ENCODE measurements at regions not wholly inside any gene's neighbourhood (a gene's known extent, or its start where the extent isn't known, plus 50 kb on each side); places are given as distances from the start of the nearest gene placed in this dataset.

DNA sequence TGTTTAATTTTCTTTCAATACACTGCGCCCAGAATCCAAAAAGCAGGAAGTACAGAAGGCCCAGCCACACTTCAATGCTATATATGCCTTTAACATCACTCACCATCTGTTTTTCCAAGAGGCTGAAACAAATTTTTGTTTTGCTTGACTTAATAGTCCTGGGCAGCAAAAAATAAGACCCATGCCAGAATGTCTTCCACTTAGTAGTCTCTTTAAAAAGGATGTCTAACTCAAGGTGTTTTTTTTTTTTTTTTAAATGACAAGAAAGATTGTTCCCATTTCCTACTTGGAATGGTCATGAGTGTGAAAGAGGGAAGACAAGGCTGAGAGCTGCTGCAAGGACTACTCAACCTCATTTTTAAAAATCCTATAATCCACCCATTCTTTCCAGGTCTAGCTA is 590.3 kb upstream of the SGO1 start:
- no peak overlapping the region for H3K4me3 ChIP-seq (ENCODE audit: insufficient read depth, low read depth, low read length)
- no peak overlapping the region for H2BK20ac ChIP-seq (ENCODE audit: low read depth, low read length)
- in situ Hi-C loops (cut with MboI; ENCODE audit: low sequenced_read_pairs) (no loop called here), dilution Hi-C loops (cut with HindIII; ENCODE audit: low sequenced_read_pairs, unreplicated experiment) (no loop called here), intact Hi-C loops (cut with micrococcal nuclease) (no loop called here)
- BruUV-seq (replicated peaks): no TSS peak
- no peaks in the 10 kb centered on the region for H3K27me3 ChIP-seq (ENCODE audit: control insufficient read depth, insufficient read depth, low read length)
- no peaks in the 10 kb centered on the region for H3K9me1 ChIP-seq (ENCODE audit: insufficient read depth, low read length)
- no peak overlapping the region for H3K27ac ChIP-seq (ENCODE audit: insufficient read depth, low read length)
- no peak overlapping the region for H2BK120ac ChIP-seq (ENCODE audit: low read depth, low read length)
- no CpG with 5 or more reads among the region's 1 CpG for WGBS, 2 experiments (ENCODE audit: extremely low coverage in 2 of 2, insufficient read length in 1 of 2)
- H4K8ac ChIP-seq (ENCODE audit: low read depth in 2 of 2, low read length in 2 of 2): no peak overlapping the region
- no peak overlapping the region for H2AFZ ChIP-seq (replicated peaks; ENCODE audit: low read length, poor library complexity)
- TF ChIP-seq RAD21 (IDR thresholded peaks at IDR 0.05; ENCODE audit: low read length) (no peak), MXI1 (IDR thresholded peaks at IDR 0.05; ENCODE audit: borderline replicate concordance, low read depth, low read length) (no peak), NFE2L2 (IDR thresholded peaks at IDR 0.05; ENCODE audit: low read depth, low read length) (no peak), BHLHE40 (IDR thresholded peaks at IDR 0.05; ENCODE audit: low read depth, low read length) (no peak), RCOR1 (IDR thresholded peaks at IDR 0.05; ENCODE audit: insufficient replicate concordance, low read length) (no peak), CEBPB (IDR thresholded peaks at IDR 0.05; ENCODE audit: low read depth, low read length) (no peak), MAZ (IDR thresholded peaks at IDR 0.05; ENCODE audit: borderline replicate concordance, low read depth, low read length) (no peak), MAFK (IDR thresholded peaks at IDR 0.05; ENCODE audit: low read depth, low read length) (no peak), RFX5 (IDR thresholded peaks at IDR 0.05; ENCODE audit: low read depth, low read length) (no peak), CHD1 (IDR thresholded peaks at IDR 0.05; ENCODE audit: low read depth, low read length) (no peak)
- TF ChIP-seq, protein P1, sequence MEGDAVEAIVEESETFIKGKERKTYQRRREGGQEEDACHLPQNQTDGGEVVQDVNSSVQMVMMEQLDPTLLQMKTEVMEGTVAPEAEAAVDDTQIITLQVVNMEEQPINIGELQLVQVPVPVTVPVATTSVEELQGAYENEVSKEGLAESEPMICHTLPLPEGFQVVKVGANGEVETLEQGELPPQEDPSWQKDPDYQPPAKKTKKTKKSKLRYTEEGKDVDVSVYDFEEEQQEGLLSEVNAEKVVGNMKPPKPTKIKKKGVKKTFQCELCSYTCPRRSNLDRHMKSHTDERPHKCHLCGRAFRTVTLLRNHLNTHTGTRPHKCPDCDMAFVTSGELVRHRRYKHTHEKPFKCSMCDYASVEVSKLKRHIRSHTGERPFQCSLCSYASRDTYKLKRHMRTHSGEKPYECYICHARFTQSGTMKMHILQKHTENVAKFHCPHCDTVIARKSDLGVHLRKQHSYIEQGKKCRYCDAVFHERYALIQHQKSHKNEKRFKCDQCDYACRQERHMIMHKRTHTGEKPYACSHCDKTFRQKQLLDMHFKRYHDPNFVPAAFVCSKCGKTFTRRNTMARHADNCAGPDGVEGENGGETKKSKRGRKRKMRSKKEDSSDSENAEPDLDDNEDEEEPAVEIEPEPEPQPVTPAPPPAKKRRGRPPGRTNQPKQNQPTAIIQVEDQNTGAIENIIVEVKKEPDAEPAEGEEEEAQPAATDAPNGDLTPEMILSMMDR (conservative IDR thresholded peaks at IDR 0.05; ENCODE audit: low read depth, low read length): no peak
- TF ChIP-seq, protein P2, sequence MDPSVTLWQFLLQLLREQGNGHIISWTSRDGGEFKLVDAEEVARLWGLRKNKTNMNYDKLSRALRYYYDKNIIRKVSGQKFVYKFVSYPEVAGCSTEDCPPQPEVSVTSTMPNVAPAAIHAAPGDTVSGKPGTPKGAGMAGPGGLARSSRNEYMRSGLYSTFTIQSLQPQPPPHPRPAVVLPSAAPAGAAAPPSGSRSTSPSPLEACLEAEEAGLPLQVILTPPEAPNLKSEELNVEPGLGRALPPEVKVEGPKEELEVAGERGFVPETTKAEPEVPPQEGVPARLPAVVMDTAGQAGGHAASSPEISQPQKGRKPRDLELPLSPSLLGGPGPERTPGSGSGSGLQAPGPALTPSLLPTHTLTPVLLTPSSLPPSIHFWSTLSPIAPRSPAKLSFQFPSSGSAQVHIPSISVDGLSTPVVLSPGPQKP (IDR thresholded peaks at IDR 0.05; ENCODE audit: borderline replicate concordance, low read depth, low read length): no peak
- TF ChIP-seq, protein P3, sequence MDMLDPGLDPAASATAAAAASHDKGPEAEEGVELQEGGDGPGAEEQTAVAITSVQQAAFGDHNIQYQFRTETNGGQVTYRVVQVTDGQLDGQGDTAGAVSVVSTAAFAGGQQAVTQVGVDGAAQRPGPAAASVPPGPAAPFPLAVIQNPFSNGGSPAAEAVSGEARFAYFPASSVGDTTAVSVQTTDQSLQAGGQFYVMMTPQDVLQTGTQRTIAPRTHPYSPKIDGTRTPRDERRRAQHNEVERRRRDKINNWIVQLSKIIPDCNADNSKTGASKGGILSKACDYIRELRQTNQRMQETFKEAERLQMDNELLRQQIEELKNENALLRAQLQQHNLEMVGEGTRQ (IDR thresholded peaks at IDR 0.05; ENCODE audit: low read depth, low read length): no peak
- no peaks in the 10 kb centered on the region for H3K79me1 ChIP-seq (ENCODE audit: low read depth in 1 of 2, low read length in 2 of 2)
- no peaks in the 10 kb centered on the region for H4K20me1 ChIP-seq (ENCODE audit: insufficient read depth, low read length)
- H2BK5ac ChIP-seq (ENCODE audit: low read depth, low read length, poor library complexity, severe bottlenecking): no peak overlapping the region
- H3K9ac ChIP-seq (ENCODE audit: low read depth, low read length): no peak overlapping the region
- DNase-seq (no peak), ATAC-seq (ENCODE audit: low read depth) (no peak)
- no peak overlapping the region for H4K5ac ChIP-seq (ENCODE audit: low read depth, low read length)
- no peak overlapping the region for H3K18ac ChIP-seq (ENCODE audit: low read depth, low read length)
- peaks cover 10% of the 10 kb centered on the region for H3K9me3 ChIP-seq (ENCODE audit: control insufficient read depth, insufficient read depth, low read length)
- H3K4me2 ChIP-seq (ENCODE audit: low read depth, low read length): no peak overlapping the region
- no peak overlapping the region for H2BK15ac ChIP-seq (ENCODE audit: low read depth, low read length)
- ChIA-PET POLR2A (ENCODE audit: unreplicated experiment) (no interaction called here), CTCF (no interaction called here)
- no peaks in the 10 kb centered on the region for H3K36me3 ChIP-seq (ENCODE audit: control insufficient read depth, insufficient read depth, low read length)
- H2AK9ac ChIP-seq (replicated peaks; ENCODE audit: low read depth, low read length, poor library complexity): no peak overlapping the region
- no peak overlapping the region for H3K4ac ChIP-seq (ENCODE audit: low read depth, low read length)
- no peak overlapping the region for H2AK5ac ChIP-seq (ENCODE audit: low read depth, low read length)
- H4K91ac ChIP-seq (ENCODE audit: insufficient read depth, low read depth, low read length): no peak overlapping the region
- no peaks in the 10 kb centered on the region for H3K4me1 ChIP-seq (ENCODE audit: control insufficient read depth, insufficient read depth, low read length)
- no peak overlapping the region for H3K23ac ChIP-seq (ENCODE audit: low read depth, low read length)
- H3K14ac ChIP-seq (replicated peaks; ENCODE audit: low read depth, low read length): no peak overlapping the region
- H3K56ac ChIP-seq (ENCODE audit: extremely low read depth, insufficient read depth, low read length): no peak overlapping the region
